Panc1 (cell line): ENCODE measurements at regions not wholly inside any gene's neighbourhood (a gene's known extent, or its start where the extent isn't known, plus 50 kb on each side); places are given as distances from the start of the nearest gene placed in this dataset.

Experiments used
- POLR2AphosphoS5 ChIP-seq: IDR thresholded peaks from 2 replicates; pipeline ENCODE4 v1.6.1; 2012; ENCODE audit warnings: mild to moderate bottlenecking, low read depth, low read length, moderate library complexity
- TF ChIP-seq, protein P1 (sequence below): fragments of 450-650 bp; IDR thresholded peaks from 2 replicates; pipeline ENCODE4 v1.5.1; 2017; ENCODE audit warnings: mild to moderate bottlenecking

DNA sequence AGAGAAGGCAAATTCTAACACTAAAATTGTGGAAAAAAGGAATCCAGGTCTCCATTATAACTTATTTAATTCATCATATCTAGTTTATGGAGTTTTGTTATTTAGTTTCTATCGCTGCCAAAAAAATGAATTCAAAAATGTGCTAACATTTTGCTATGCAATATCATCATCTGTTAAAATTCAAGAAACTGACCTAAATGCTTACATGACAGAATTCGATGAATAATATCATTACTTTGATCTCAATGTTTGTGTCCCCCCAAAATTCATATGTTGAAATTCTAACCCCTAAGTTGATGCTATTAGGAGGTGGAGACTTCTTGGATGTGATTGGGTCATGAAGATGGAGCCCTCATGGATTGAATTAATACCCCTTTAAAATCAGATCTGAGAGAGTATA, 775.0 kb downstream of the PCDH17 start:
- TF ChIP-seq, protein P1, sequence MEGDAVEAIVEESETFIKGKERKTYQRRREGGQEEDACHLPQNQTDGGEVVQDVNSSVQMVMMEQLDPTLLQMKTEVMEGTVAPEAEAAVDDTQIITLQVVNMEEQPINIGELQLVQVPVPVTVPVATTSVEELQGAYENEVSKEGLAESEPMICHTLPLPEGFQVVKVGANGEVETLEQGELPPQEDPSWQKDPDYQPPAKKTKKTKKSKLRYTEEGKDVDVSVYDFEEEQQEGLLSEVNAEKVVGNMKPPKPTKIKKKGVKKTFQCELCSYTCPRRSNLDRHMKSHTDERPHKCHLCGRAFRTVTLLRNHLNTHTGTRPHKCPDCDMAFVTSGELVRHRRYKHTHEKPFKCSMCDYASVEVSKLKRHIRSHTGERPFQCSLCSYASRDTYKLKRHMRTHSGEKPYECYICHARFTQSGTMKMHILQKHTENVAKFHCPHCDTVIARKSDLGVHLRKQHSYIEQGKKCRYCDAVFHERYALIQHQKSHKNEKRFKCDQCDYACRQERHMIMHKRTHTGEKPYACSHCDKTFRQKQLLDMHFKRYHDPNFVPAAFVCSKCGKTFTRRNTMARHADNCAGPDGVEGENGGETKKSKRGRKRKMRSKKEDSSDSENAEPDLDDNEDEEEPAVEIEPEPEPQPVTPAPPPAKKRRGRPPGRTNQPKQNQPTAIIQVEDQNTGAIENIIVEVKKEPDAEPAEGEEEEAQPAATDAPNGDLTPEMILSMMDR = no peak
- TF ChIP-seq POLR2AphosphoS5 = no peak
